OCI-LY1 (cell line): ENCODE measurements at regions not wholly inside any gene's neighbourhood (a gene's known extent, or its start where the extent isn't known, plus 50 kb on each side); places are given as distances from the start of the nearest gene placed in this dataset.
"Not testable (repeated sequence)": the region's sequence is repeated elsewhere in the genome, so short reads cannot be mapped to it uniquely, and the experiment has no call there.

Source experiments
- H2AFZ ChIP-seq: fragments of 200-600 bp; sonication (generic), shearing (Covaris generic); 2 replicates; pipeline ENCODE4 v1.6.0; 2014; ENCODE audit warnings: antibody characterized with exemption, mild to moderate bottlenecking, low read length
- H3F3A ChIP-seq: fragments of 200-600 bp; sonication (generic), shearing (Covaris generic); 2 replicates; pipeline ENCODE4 v1.6.0; 2014; ENCODE audit warnings: mild to moderate bottlenecking, antibody characterized with exemption, low read length, moderate library complexity; ENCODE audit not compliant: insufficient read depth
- H3K27ac ChIP-seq: fragments of 200-600 bp; sonication (generic); 2 replicates; pipeline ENCODE4 v1.5.1; 2014; ENCODE audit warnings: low read length, mixed run types, mild to moderate bottlenecking, low read depth; ENCODE audit not compliant: poor library complexity, severe bottlenecking
- H3K27me3 ChIP-seq: fragments of 200-600 bp; sonication (generic); 2 replicates; pipeline ENCODE4 v1.6.0; 2014; ENCODE audit warnings: antibody characterized with exemption, mild to moderate bottlenecking, low read length, moderate library complexity; ENCODE audit not compliant: insufficient read depth
- H3K36me3 ChIP-seq: fragments of 200-600 bp; sonication (generic); 2 replicates; pipeline ENCODE4 v1.6.1; 2014; ENCODE audit warnings: mild to moderate bottlenecking, antibody characterized with exemption, low read length, moderate library complexity, mixed read lengths; ENCODE audit not compliant: insufficient read depth
- H3K4me1 ChIP-seq: fragments of 200-600 bp; sonication (generic); 2 replicates; pipeline ENCODE4 v1.5.1; 2014; ENCODE audit warnings: mild to moderate bottlenecking, low read length, moderate library complexity; ENCODE audit not compliant: insufficient read depth, severe bottlenecking
- H3K4me2 ChIP-seq: fragments of 200-600 bp; sonication (generic), shearing (Covaris generic); 2 replicates; pipeline ENCODE4 v1.6.1; 2014; ENCODE audit warnings: low read length
- H3K4me3 ChIP-seq: fragments of 200-600 bp; sonication (generic); 2 replicates; pipeline ENCODE4 v1.5.1; 2014; ENCODE audit warnings: low read length, low read depth, mild to moderate bottlenecking, mixed read lengths; ENCODE audit not compliant: poor library complexity, severe bottlenecking
- H3K79me2 ChIP-seq: fragments of 200-600 bp; shearing (Covaris generic); 2 replicates; pipeline ENCODE4 v1.6.1; 2016; ENCODE audit warnings: mixed run types, low read length, mixed read lengths; ENCODE audit not compliant: insufficient read depth
- H3K9ac ChIP-seq: fragments of 200-600 bp; sonication (generic), shearing (Covaris generic); 2 replicates; pipeline ENCODE4 v1.6.1; 2014; ENCODE audit warnings: mild to moderate bottlenecking, low read length, mixed read lengths
- H3K9me2 ChIP-seq: fragments of 200-600 bp; sonication (generic), shearing (Covaris generic); 2 replicates; pipeline ENCODE4 v1.6.1; 2014; ENCODE audit warnings: low read depth, mild to moderate bottlenecking, low read length, mixed read lengths
- H3K9me3 ChIP-seq: fragments of 200-600 bp; shearing (Covaris generic); 2 replicates; pipeline ENCODE4 v1.6.1; 2014; ENCODE audit warnings: low read length, mixed read lengths
- H4K20me1 ChIP-seq: fragments of 200-600 bp; sonication (generic), shearing (Covaris generic); 2 replicates; pipeline ENCODE4 v1.6.0; 2016; ENCODE audit warnings: mild to moderate bottlenecking, low read length; ENCODE audit not compliant: insufficient read depth
- CTCF ChIP-seq: fragments of 200-600 bp; sonication (generic), shearing (Covaris generic); IDR thresholded peaks from 2 replicates; pipeline ENCODE4 v1.5.1; 2017; ENCODE audit warnings: mild to moderate bottlenecking, antibody characterized with exemption, low read length, moderate library complexity, mixed read lengths
- EZH2 ChIP-seq: fragments of 200-600 bp; sonication (generic), shearing (Covaris generic); IDR thresholded peaks from 2 replicates; pipeline ENCODE4 v1.8.0; 2017; ENCODE audit warnings: borderline replicate concordance, mixed run types, mild to moderate bottlenecking, antibody characterized with exemption, low read length, moderate library complexity, mixed read lengths

- not testable (repeated sequence) for H3K4me3 ChIP-seq
Measured at GRCh38 chr11:103611526-103612260, 424.7 kb upstream of the DDI1 start.

GRCh38 chr11:103612451-103612850, 424.0 kb upstream of the DDI1 start:
- H3K9ac ChIP-seq, H3K4me1 ChIP-seq, H3K9me3 ChIP-seq, H4K20me1 ChIP-seq, H3K4me2 ChIP-seq, H3K4me3 ChIP-seq, H3K79me2 ChIP-seq, H3K36me3 ChIP-seq, H3K27ac ChIP-seq, H3F3A ChIP-seq, H3K27me3 ChIP-seq, H2AFZ ChIP-seq, H3K9me2 ChIP-seq: not testable (repeated sequence)

More at GRCh38 chr11:103611526-103612260, 424.7 kb upstream of the DDI1 start:
- not testable (repeated sequence) for H3K4me1 ChIP-seq, H3K36me3 ChIP-seq, H2AFZ ChIP-seq, H3K79me2 ChIP-seq, H3K9ac ChIP-seq, H4K20me1 ChIP-seq, H3K27me3 ChIP-seq, H3F3A ChIP-seq, H3K9me3 ChIP-seq, H3K27ac ChIP-seq, H3K9me2 ChIP-seq, H3K4me2 ChIP-seq
- 0 out of 2 replicates have a peak, but pooled peaks have one; percentile 16 for TF ChIP-seq CTCF

GRCh38 chr11:103616586-103616985, 419.9 kb upstream of the DDI1 start:
- H3K79me2 ChIP-seq, H2AFZ ChIP-seq, H3K36me3 ChIP-seq, H3K9me2 ChIP-seq, H3K27ac ChIP-seq, H3K9me3 ChIP-seq, H3K9ac ChIP-seq, H4K20me1 ChIP-seq, H3F3A ChIP-seq, H3K4me3 ChIP-seq, H3K27me3 ChIP-seq, H3K4me1 ChIP-seq, H3K4me2 ChIP-seq: not testable (repeated sequence)

GRCh38 chr11:103618528-103618927, 417.9 kb upstream of the DDI1 start:
- no peaks in the 10 kb centered on the region for H4K20me1 ChIP-seq
- no peaks in the 10 kb centered on the region for H3K9me2 ChIP-seq
- H3F3A ChIP-seq: no peaks in the 10 kb centered on the region
- no peak overlapping the region for H3K4me2 ChIP-seq
- H3K4me3 ChIP-seq: no peak overlapping the region
- no peaks in the 10 kb centered on the region for H3K4me1 ChIP-seq
- H3K9ac ChIP-seq: no peak overlapping the region
- no peak overlapping the region for H3K27ac ChIP-seq
- H2AFZ ChIP-seq: no peak overlapping the region
- no peaks in the 10 kb centered on the region for H3K36me3 ChIP-seq
- no peak for TF ChIP-seq EZH2
- no peak for TF ChIP-seq CTCF
- no peaks in the 10 kb centered on the region for H3K27me3 ChIP-seq
- H3K9me3 ChIP-seq: no peaks in the 10 kb centered on the region
- no peaks in the 10 kb centered on the region for H3K79me2 ChIP-seq
